M059J (cell line): ENCODE measurements at regions not wholly inside any gene's neighbourhood (a gene's known extent, or its start where the extent isn't known, plus 50 kb on each side); places are given as distances from the start of the nearest gene placed in this dataset.
"Not testable (repeated sequence)": the region's sequence is repeated elsewhere in the genome, so short reads cannot be mapped to it uniquely, and the experiment has no call there.

Source experiments
- DNase-seq: peaks from one replicate; pipeline ENCODE4 v3.0.0-alpha.2; 2012; ENCODE audit warnings: low read depth

DNA sequence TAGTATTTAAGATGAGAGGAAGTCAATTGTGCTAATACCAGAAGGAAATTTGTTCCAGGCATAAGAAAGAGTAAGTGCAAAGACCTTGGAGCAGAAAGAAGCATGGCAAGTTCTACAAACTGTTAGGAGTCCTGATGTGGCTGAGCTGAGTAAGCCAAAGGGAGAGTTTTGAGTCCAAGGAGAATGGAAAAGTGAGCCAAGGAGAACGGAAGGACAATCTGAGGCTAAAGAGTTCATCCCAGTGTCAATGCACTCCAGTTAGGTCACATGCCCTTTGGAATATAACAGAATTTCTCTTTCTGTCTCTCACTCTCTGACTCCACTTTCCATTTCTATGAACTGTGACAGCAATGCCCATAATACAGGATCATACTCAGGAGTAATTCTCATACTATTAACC is 224.7 kb downstream of the CAAP1 start:
- DNase-seq = no peak

GRCh38 chr9:26665666-26666065 is 226.9 kb downstream of the CAAP1 start:
- DNase-seq = no peak

DNA sequence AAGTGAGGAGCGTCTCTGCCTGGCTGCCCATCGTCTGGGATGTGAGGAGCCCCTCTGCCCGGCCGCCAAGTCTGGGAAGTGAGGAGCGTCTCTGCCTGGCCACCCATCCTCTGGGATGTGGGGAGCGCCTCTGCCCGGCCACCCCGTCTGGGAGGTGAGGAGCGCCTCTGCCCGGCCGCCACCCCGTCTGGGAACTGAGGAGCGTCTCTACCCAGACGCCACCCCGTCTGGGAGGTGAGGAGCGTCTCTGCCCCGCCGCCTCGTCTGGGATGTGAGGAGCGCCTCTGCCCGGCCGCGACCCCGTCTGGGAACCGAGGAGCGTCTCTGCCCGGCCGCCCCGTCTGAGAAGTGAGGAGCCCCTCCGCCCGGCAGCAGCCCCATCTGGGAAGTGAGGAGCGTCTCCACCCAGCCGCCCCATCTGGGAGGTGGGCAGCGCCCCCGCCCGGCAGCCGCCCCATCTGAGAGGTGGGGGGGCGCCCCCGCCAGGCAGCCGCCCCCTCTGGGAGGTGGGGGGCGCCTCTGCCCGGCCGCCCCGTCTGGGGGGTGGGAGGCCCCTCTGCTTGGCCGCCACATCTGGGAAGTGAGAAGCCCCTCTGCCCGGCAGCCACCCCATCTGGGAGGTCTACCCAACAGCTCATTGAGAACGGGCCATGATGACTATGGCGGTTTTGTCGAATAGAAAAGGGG is 228.4 kb downstream of the CAAP1 start:
- DNase-seq = not testable (repeated sequence)

DNA sequence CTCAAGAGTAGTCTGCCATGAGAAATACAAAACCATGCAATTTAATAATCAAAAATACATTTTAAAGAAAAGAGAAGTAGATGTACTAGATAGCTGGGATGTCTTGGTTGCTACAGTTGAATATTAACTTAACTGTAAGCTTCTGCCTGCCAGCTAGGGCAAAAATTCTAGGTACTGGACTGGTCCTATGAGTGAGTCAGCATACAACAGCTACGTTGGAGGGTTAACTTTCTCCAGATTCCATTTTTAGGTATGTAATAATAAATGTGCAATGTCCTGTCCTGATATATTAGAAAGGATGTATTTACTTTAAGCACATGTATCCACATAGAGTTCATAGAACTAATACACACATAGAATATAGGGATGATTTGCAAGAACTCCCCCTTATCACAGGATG is 230.1 kb downstream of the CAAP1 start:
- DNase-seq = no peak

GRCh38 chr9:26658476-26658875 is 234.1 kb downstream of the CAAP1 start:
- no peak for DNase-seq

- DNase-seq = peak; percentile 17
Measured at GRCh38 chr9:26657958-26658357, 234.6 kb downstream of the CAAP1 start.

DNA sequence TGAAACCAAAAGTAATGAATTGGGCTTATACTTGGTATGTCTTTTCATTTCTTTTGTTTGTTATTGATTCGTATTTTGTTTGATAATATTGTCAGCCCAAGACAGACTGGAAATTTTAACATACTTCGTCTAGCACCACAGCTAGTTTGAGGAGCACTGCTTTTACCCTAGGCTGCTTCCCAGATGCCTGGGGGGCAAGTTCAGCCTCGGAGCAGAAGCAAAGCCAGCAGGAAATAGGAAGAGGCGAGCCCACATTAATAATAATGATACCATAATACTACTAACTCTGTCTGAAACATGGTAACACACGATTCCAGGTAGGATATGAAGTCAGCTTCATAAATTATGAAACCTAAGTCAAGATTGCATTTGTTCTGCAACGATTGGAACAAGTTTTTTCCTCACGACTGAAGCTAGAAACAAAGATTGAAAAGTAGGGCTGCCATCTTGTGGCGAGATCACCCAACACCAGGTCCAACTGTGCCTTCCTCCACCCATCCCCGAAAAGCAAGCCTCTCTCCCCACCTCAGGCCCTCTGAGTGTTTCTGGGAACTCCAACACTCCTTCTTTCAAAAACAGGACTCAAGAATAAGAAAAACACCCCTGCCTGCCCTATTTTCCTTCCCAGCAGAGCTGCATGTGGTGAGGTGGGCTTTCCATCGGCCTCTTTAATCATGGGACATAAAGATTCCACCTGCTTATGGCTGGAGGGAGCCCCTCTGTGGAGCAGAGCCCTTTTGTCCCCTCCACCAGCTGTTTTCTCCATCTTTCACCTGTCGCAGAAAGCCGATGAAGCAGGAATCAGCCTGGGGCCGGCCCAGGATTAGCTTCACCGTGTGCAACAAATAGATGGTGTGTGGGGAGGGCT is 236.4 kb downstream of the CAAP1 start:
- peak; percentile 51 for DNase-seq

DNA sequence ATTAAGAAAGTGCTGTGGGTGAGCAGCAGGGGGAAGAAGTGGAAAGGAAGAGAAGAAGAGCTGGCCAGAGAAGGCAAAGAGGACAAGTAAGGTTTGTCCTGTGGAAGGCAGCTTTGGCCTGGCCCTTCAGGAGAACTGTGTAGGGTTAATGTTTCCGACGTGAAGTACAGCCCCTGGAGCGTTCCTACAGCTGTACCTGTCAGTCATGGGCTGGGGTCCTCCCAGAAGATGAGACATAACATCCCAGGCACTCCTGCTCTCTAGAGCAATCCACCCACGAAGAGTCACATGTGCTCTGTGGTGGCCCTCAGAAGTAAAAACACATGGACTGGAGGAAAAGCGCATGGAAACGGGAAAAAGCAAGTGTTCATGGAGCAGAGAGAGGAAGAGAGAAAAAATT is 237.4 kb downstream of the CAAP1 start:
- no peak for DNase-seq

- DNase-seq = no peak
Measured at GRCh38 chr9:26650325-26650724, 242.3 kb downstream of the CAAP1 start.

- no peak for DNase-seq
Measured at GRCh38 chr9:26643826-26644225, 248.8 kb downstream of the CAAP1 start.

GRCh38 chr9:26639761-26640160 is 252.8 kb downstream of the CAAP1 start:
- no peak for DNase-seq

- no peak for DNase-seq
Measured at GRCh38 chr9:26637101-26637500, 255.5 kb downstream of the CAAP1 start.

GRCh38 chr9:26613851-26614350 is 278.7 kb downstream of the CAAP1 start:
- not testable (repeated sequence) for DNase-seq

GRCh38 chr9:26612211-26612610 is 280.4 kb downstream of the CAAP1 start:
- DNase-seq = no peak

- DNase-seq = no peak
Measured at GRCh38 chr9:26606756-26607155, 285.8 kb downstream of the CAAP1 start.

DNA sequence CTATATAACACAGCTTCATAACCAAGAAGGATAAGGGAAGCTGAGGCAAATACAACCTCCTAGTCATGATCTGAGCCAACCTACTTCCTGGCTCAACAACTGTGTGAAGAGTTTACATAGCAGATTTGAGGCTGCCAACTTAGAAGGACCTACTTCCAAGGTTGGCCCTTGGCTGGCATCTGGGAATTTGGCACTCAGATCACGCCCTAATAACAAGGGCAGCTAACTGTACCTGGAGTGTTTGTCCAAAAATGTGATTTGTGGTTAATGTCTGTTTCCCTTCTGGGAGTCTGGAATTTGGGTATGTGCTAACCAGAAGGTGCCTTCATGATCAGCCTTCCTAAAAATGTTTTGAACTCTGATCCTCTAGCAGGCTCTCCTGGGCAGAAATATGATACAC is 287.2 kb downstream of the CAAP1 start:
- no peak for DNase-seq

DNA sequence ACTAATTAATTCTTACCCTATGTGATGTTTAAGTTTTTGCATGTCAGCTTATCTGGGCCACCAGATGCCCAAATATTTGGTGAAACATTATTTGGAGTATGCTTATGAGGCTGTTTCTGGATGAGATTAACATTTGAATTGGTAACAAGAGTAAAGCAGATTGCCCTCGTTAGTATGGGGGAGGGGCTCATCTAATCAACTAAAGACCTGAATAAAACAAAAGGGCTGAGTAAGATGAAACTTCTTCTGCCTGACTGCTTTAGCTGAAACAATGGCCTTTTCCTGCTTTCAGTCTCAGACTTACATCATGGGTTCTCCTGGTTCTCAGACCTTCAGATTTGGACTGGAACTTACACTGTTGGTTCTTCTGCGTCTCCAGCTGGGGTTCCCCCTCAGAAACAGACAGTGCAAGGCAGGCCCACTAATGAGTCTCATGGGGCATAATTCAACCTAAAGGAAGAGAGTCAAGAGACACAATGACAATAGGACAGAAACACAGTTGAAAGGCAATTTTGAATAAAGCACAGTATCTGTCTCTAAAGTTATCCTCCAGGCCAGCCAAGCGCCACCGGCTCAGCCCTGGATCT is 288.4 kb downstream of the CAAP1 start:
- DNase-seq = no peak

GRCh38 chr9:26603617-26604016 is 289.0 kb downstream of the CAAP1 start:
- DNase-seq = no peak

GRCh38 chr9:26597542-26598149 is 295.0 kb downstream of the CAAP1 start:
- DNase-seq = no peak

- no peak for DNase-seq
Measured at GRCh38 chr9:26579056-26579455, 313.5 kb downstream of the CAAP1 start.

DNA sequence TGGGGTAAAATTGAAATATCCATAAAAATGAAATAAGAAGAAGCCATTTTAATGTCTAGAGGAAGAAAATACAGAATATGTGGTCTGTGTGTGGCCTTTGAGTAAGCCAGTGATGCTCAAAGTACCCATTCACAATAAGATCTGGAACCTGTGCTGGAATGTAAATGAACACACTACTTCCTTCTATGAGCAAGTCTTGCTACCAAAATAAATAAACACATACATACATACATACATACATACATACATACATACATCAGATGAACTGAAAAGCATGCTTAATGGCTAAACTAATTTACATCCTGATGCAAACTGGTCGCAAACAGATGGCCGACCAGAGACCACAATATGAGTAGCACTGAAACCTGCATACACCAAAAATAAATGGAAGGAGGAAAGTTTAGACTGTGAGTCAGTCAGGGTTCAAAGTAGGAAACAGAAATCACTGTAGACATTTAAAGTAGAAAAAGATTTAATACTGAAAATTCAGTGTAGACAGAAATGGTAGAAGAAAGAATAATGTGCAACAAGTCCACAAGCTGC is 317.6 kb downstream of the CAAP1 start:
- no peak for DNase-seq

DNA sequence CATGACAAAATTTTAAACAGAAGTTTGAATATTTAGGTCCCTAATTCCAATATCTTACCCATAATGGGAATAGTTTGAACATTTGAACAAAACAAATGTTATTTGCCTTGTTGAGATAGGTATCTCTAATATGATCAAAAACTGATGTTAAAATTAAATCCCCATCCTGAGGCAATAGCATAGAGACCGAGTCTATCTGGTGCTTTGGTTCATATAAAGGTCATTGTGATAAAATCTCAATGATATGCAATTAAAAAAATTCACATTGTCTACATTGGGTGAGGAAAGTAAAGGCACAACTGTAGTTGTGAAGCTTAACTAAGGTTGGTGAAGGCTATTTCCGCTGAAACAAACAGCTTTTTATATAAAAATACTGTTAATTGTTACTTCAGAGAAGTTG is 318.3 kb downstream of the CAAP1 start:
- DNase-seq = no peak
